GM12892 (cell line): ENCODE measurements at regions not wholly inside any gene's neighbourhood (a gene's known extent, or its start where the extent isn't known, plus 50 kb on each side); places are given as distances from the start of the nearest gene placed in this dataset.

Source experiments
- POLR2A ChIP-seq: IDR thresholded peaks from 2 replicates; pipeline ENCODE4 v1.6.1; 2011; ENCODE audit warnings: low read depth, low read length, control low read depth
- POLR2AphosphoS5 ChIP-seq: IDR thresholded peaks from 2 replicates; pipeline ENCODE4 v1.6.1; 2011; ENCODE audit warnings: low read depth, low read length, control low read depth
- TAF1 ChIP-seq: IDR thresholded peaks from 2 replicates; pipeline ENCODE4 v1.6.1; 2011; ENCODE audit warnings: low read depth, mild to moderate bottlenecking, control low read depth, low read length, borderline replicate concordance

- TF ChIP-seq POLR2A (no peak), TAF1 (no peak), POLR2AphosphoS5 (no peak)
These were observed 1834.1 kb upstream of the PIK3C3 start for GRCh38 chr18:40120796-40121391.
